ENCODE measurements at regions not wholly inside any gene's neighbourhood (a gene's known extent, or its start where the extent isn't known, plus 50 kb on each side); places are given as distances from the start of the nearest gene placed in this dataset.

GRCh38 chr12:91274916-91275315, 92.3 kb upstream of the DCN start:
- POLR2A ChIA-PET (ENCODE audit: unreplicated experiment): no interaction called here
- DNase-seq: no peak
- BruUV-seq (replicated peaks): no TSS peak
- Histone ChIP-seq H3K27me3 (ENCODE audit: insufficient read depth, low read depth) (no peaks in the 10 kb centered on the region), H3K4me1 (replicated peaks; ENCODE audit: insufficient read depth) (no peaks in the 10 kb centered on the region), H3K4me3 (no peak overlapping the region), H3K79me2 (ENCODE audit: low read depth) (no peaks in the 10 kb centered on the region), H3K36me3 (ENCODE audit: low read depth) (no peaks in the 10 kb centered on the region), H3K9me3 (ENCODE audit: insufficient read depth, low read depth) (0 out of 2 replicates have a peak, but pooled peaks cover 2% of the 10 kb centered on the region), H3K9me2 (ENCODE audit: insufficient read depth) (no peaks in the 10 kb centered on the region), H4K20me1 (ENCODE audit: insufficient read depth) (no peaks in the 10 kb centered on the region), H3K27ac (no peak overlapping the region), H3K4me2 (no peak overlapping the region), H3F3A (ENCODE audit: insufficient read depth, low read depth) (no peaks in the 10 kb centered on the region), H2AFZ (peak overlapping the region; percentile 59; the same call in 1 of the 2 replicates)
- TF ChIP-seq CTCF (conservative IDR thresholded peaks at IDR 0.05): no peak
- TF ChIP-seq EZH2 (IDR thresholded peaks at IDR 0.05; ENCODE audit: low read depth): no peak
- intact Hi-C loops (cut with micrococcal nuclease; ENCODE audit: unreplicated experiment): no loop called here
- CTCF ChIA-PET: no interaction called here

- Histone ChIP-seq H2AFZ (no peak overlapping the region), H3K4me1 (replicated peaks; ENCODE audit: insufficient read depth) (no peaks in the 10 kb centered on the region), H3K36me3 (ENCODE audit: low read depth) (no peaks in the 10 kb centered on the region), H3K9me2 (ENCODE audit: insufficient read depth) (no peaks in the 10 kb centered on the region), H3K79me2 (ENCODE audit: low read depth) (no peaks in the 10 kb centered on the region), H3F3A (ENCODE audit: insufficient read depth, low read depth) (no peaks in the 10 kb centered on the region), H3K4me3 (no peak overlapping the region), H3K27ac (no peak overlapping the region), H3K4me2 (no peak overlapping the region), H3K27me3 (ENCODE audit: insufficient read depth, low read depth) (no peaks in the 10 kb centered on the region), H4K20me1 (ENCODE audit: insufficient read depth) (no peaks in the 10 kb centered on the region), H3K9me3 (ENCODE audit: insufficient read depth, low read depth) (no peaks in the 10 kb centered on the region)
- no peak for DNase-seq
- no peak for TF ChIP-seq EZH2 (IDR thresholded peaks at IDR 0.05; ENCODE audit: low read depth)
- no peak for TF ChIP-seq CTCF (conservative IDR thresholded peaks at IDR 0.05)
- no TSS peak for BruUV-seq (replicated peaks)
- POLR2A ChIA-PET (ENCODE audit: unreplicated experiment): no interaction called here
- intact Hi-C loops (cut with micrococcal nuclease; ENCODE audit: unreplicated experiment): no loop called here
- CTCF ChIA-PET: no interaction called here
Observed at GRCh38 chr12:91273560-91273959, 90.9 kb upstream of the DCN start.

- H3K79me2 ChIP-seq (ENCODE audit: low read depth): no peaks in the 10 kb centered on the region
- H3K36me3 ChIP-seq (ENCODE audit: low read depth): no peaks in the 10 kb centered on the region
- H3F3A ChIP-seq (ENCODE audit: insufficient read depth, low read depth): no peaks in the 10 kb centered on the region
- no peaks in the 10 kb centered on the region for H4K20me1 ChIP-seq (ENCODE audit: insufficient read depth)
- H3K9me2 ChIP-seq (ENCODE audit: insufficient read depth): no peaks in the 10 kb centered on the region
- H3K4me3 ChIP-seq: no peak overlapping the region
- TF ChIP-seq EZH2 (IDR thresholded peaks at IDR 0.05; ENCODE audit: low read depth) (no peak), CTCF (conservative IDR thresholded peaks at IDR 0.05) (no peak)
- no peak for DNase-seq
- no peak overlapping the region for H2AFZ ChIP-seq
- intact Hi-C loops (cut with micrococcal nuclease; ENCODE audit: unreplicated experiment): no loop called here
- no peak overlapping the region for H3K27ac ChIP-seq
- no TSS peak for BruUV-seq (replicated peaks)
- H3K9me3 ChIP-seq (ENCODE audit: insufficient read depth, low read depth): no peaks in the 10 kb centered on the region
- POLR2A ChIA-PET (ENCODE audit: unreplicated experiment): no interaction called here
- H3K4me1 ChIP-seq (replicated peaks; ENCODE audit: insufficient read depth): no peaks in the 10 kb centered on the region
- CTCF ChIA-PET: no interaction called here
- no peak overlapping the region for H3K4me2 ChIP-seq
- H3K27me3 ChIP-seq (ENCODE audit: insufficient read depth, low read depth): no peaks in the 10 kb centered on the region
Observed at GRCh38 chr12:91272461-91273063, 89.9 kb upstream of the DCN start.

All from PC-9 (cell line).